Heart left ventricle (tissue), 16 donors: ENCODE measurements at regions not wholly inside any gene's neighbourhood (a gene's known extent, or its start where the extent isn't known, plus 50 kb on each side); places are given as distances from the start of the nearest gene placed in this dataset.

Source experiments
- ATAC-seq, 4 donors: fragments of 200-7000 bp; cut with Tn5 transposase; one replicate each; pipeline ENCODE4 v1.9.1; 2020 to 2022; ENCODE audit warnings: moderate library complexity in 4 of 4, mild to moderate bottlenecking in 3 of 4, moderate number of reproducible peaks in 1 of 4
- DNase-seq, 5 donors: peaks; one replicate each; pipeline ENCODE4 v3.0.0-alpha.2; 2020
- H3K27ac ChIP-seq, 12 donors: fragments of 200-600 bp; sonication (generic) in 4 of 12; one replicate each; pipeline versions ENCODE4 v1.5.0 to v1.8.0; 2016 to 2022; ENCODE audit warnings: mild to moderate bottlenecking in 2 of 12
- H3K27me3 ChIP-seq, 9 donors: fragments of 200-600 bp; sonication (generic) in 2 of 9; one replicate each; pipeline versions ENCODE4 v1.5.1 to v1.8.0; 2016 to 2022; ENCODE audit warnings: mild to moderate bottlenecking in 3 of 9
- H3K36me3 ChIP-seq, 9 donors: fragments of 200-600 bp; sonication (generic) in 2 of 9; one replicate each; pipeline versions ENCODE4 v1.5.0 to v1.8.0; 2018 to 2022; ENCODE audit warnings: mild to moderate bottlenecking in 2 of 9
- H3K4me1 ChIP-seq, 12 donors: fragments of 200-600 bp; sonication (generic) in 4 of 12; one replicate each; pipeline versions ENCODE4 v1.5.0 to v1.8.0; 2016 to 2022; ENCODE audit warnings: mild to moderate bottlenecking in 3 of 12
- H3K4me3 ChIP-seq, 12 donors: fragments of 200-600 bp; sonication (generic) in 4 of 12; one replicate each; pipeline versions ENCODE4 v1.5.0 to v1.8.0; 2017 to 2022; ENCODE audit warnings: mild to moderate bottlenecking in 9 of 12, moderate library complexity in 4 of 12
- H3K9me3 ChIP-seq, 12 donors: fragments of 200-600 bp; sonication (generic) in 4 of 12; one replicate each; pipeline versions ENCODE4 v1.5.0 to v1.8.0; 2016 to 2022; ENCODE audit warnings: mild to moderate bottlenecking in 1 of 12
- CTCF ChIP-seq, 12 donors: fragments of 200-600 bp; sonication (generic) in 4 of 12; IDR thresholded peaks; one replicate each; pipeline versions ENCODE4 v1.5.0 to v1.8.0; 2018 to 2022; ENCODE audit warnings: antibody characterized with exemption in 12 of 12, mild to moderate bottlenecking in 5 of 12
- POLR2A ChIP-seq, 2 donors: fragments of 450-650 bp; IDR thresholded peaks; one replicate each; pipeline ENCODE4 v1.6.1; 2017; ENCODE audit warnings: antibody characterized with exemption in 2 of 2, mild to moderate bottlenecking in 2 of 2, moderate library complexity in 2 of 2
- WGBS, 4 donors: extraction: QIAGEN DNeasy Blood & Tissue Kit in 2 of 4; methylation state at CpG; one replicate each; pipeline versions ENCODE4 v1.1.5 to v1.1.7; 2013 to 2018; 5-methylcytosine and 5-hydroxymethylcytosine counted together
- intact Hi-C, 10 donors: fragments of 100-400 bp; cut with DNase I; formaldehyde crosslinking; loops; one replicate each; pipeline versions ENCODE4 v1.11.1 to v1.14.2; 2022
- donor health status: ischemic (EF 13 %, LVEDD 7.1; RV severe dilation, severe dysfunction).
- donor health status: healthy with polysubstance abuse.
- donor health status: DM: no; HTN: yes; CAD: no.
- donor health status: DM: no; HTN: no; CAD: no.
- donor health status: ischemic (EF 25% LVEDD 6.9; RV normal size, moderate dysfunction).
- donor health status: ischemic (EF 25% LVEDD 5.7; RV mildly dilated, moderate dysfunction).
- donor health status: healthy.
- donor health status: DM: yes; HTN: yes; CAD: no.
- donor health status: ischemic (EF 35%, LVEDD 5.7; RV mildly dilated, moderate dysfunction).
- donor health status: nonischemic (EF 11% LVEDD 7.7; RV severe dilation, severe dysfunction).
- donor health status: DM: yes; HTN: yes; CAD: no.
- donor health status: PGD.
- donor health status: ischemic (EF 29% LVEDD 5.4; RV normal size, mild dysfunction).
- donor health status: nonischemic (EF 23%, LVEDD 6.1; RV moderate dilation, normal function).

- no peaks in the 10 kb centered on the region for H3K27me3 ChIP-seq
- no peak for ATAC-seq
- H3K27ac ChIP-seq, result no peak overlapping the region
- WGBS, 4 donors, result 88 to 92% (median 89%) methylated on average over 5 of the region's 5 CpGs
- DNase-seq, result no peak
- no peaks in the 10 kb centered on the region for H3K4me1 ChIP-seq
- peaks cover 0 to 8% (median 0%) of the 10 kb centered on the region in 12 donors for H3K9me3 ChIP-seq
- intact Hi-C loops, result no loop called here
- no peak for TF ChIP-seq POLR2A (IDR thresholded peaks at IDR 0.05)
- no peak for TF ChIP-seq CTCF (IDR thresholded peaks at IDR 0.05)
- H3K36me3 ChIP-seq, result no peaks in the 10 kb centered on the region
- no peak overlapping the region for H3K4me3 ChIP-seq
These were observed 158.9 kb downstream of the PCTP start for GRCh38 chr17:55909776-55910175.

- Histone ChIP-seq H3K36me3 (no peaks in the 10 kb centered on the region), H3K9me3 (peaks cover 0 to 8% (median 0%) of the 10 kb centered on the region in 12 donors), H3K4me1 (no peaks in the 10 kb centered on the region), H3K27ac (no peak overlapping the region), H3K4me3 (no peak overlapping the region), H3K27me3 (no peaks in the 10 kb centered on the region)
- intact Hi-C loops, result no loop called here
- no peak for ATAC-seq
- DNase-seq, result no peak
- WGBS, 4 donors, result 82 to 100% (median 91%) methylated on average over 1 to 4 of the region's 4 CpGs
- TF ChIP-seq CTCF (IDR thresholded peaks at IDR 0.05) (no peak), POLR2A (IDR thresholded peaks at IDR 0.05) (no peak)
These were observed 160.3 kb downstream of the PCTP start for GRCh38 chr17:55911186-55911585.

- H3K27me3 ChIP-seq, result no peaks in the 10 kb centered on the region
- DNase-seq (no peak), ATAC-seq (no peak)
- no peaks in the 10 kb centered on the region for H3K36me3 ChIP-seq
- WGBS, 4 donors, result 94 to 100% (median 98%) methylated on average over 1 of the region's 1 CpG
- H3K27ac ChIP-seq, result no peak overlapping the region
- no peak for TF ChIP-seq POLR2A (IDR thresholded peaks at IDR 0.05)
- no peak for TF ChIP-seq CTCF (IDR thresholded peaks at IDR 0.05)
- H3K9me3 ChIP-seq, result peaks cover 0 to 15% (median 0%) of the 10 kb centered on the region in 12 donors
- no peak overlapping the region for H3K4me3 ChIP-seq
- intact Hi-C loops, result no loop called here
- no peaks in the 10 kb centered on the region for H3K4me1 ChIP-seq
These were observed 174.6 kb downstream of the PCTP start for GRCh38 chr17:55925440-55925839.

GRCh38 chr17:55926276-55926990 is 175.6 kb downstream of the PCTP start:
- Histone ChIP-seq H3K9me3 (peaks cover 0 to 16% (median 0%) of the 10 kb centered on the region in 12 donors), H3K27me3 (no peaks in the 10 kb centered on the region), H3K36me3 (no peaks in the 10 kb centered on the region), H3K4me3 (no peak overlapping the region), H3K27ac (no peak overlapping the region), H3K4me1 (no peaks in the 10 kb centered on the region)
- DNase-seq (no peak), ATAC-seq (no peak)
- TF ChIP-seq POLR2A (IDR thresholded peaks at IDR 0.05) (no peak), CTCF (IDR thresholded peaks at IDR 0.05) (no peak)
- 51 to 59% (median 55%) methylated on average over 4 of the region's 4 CpGs for WGBS, 4 donors
- intact Hi-C loops, result no loop called here
